Calu3 (cell line): ENCODE measurements at regions not wholly inside any gene's neighbourhood (a gene's known extent, or its start where the extent isn't known, plus 50 kb on each side); places are given as distances from the start of the nearest gene placed in this dataset.

ENCODE experiments used
- BruUV-seq: library from RNA; stranded (reverse); fragments of 400-500 nt; replicated peaks from 2 replicates; lab custom pipeline; 2021; lab: Mats Ljungman, UMichigan
- CTCF ChIA-PET: fragments of 300-600 bp; sonication (Branson Sonifier 250); formaldehyde crosslinking; loops from one replicate; lab custom pipeline; 2022; ENCODE audit warnings: antibody characterized with exemption; lab: Charles Lee
- DNase-seq: peaks from one replicate; pipeline ENCODE4 v3.0.0; 2022
- H3K27ac Mint-ChIP-seq: one replicate; pipeline ENCODE4 v1.8.0; 2022; ENCODE audit warnings: mixed read lengths; ENCODE audit not compliant: unreplicated experiment
- H3K27me3 Mint-ChIP-seq: one replicate; pipeline ENCODE4 v1.8.0; 2022; ENCODE audit warnings: mixed read lengths; ENCODE audit not compliant: unreplicated experiment
- H3K36me3 Mint-ChIP-seq: one replicate; pipeline ENCODE4 v1.8.0; 2022; ENCODE audit warnings: mild to moderate bottlenecking, moderate library complexity, mixed read lengths; ENCODE audit not compliant: insufficient read depth, unreplicated experiment
- H3K4me1 Mint-ChIP-seq: one replicate; pipeline ENCODE4 v1.8.0; 2022; ENCODE audit warnings: mild to moderate bottlenecking, low read depth, mixed read lengths; ENCODE audit not compliant: unreplicated experiment
- H3K4me3 Mint-ChIP-seq: one replicate; pipeline ENCODE4 v1.8.0; 2022; ENCODE audit warnings: mild to moderate bottlenecking, low read depth, moderate library complexity, mixed read lengths; ENCODE audit not compliant: unreplicated experiment
- H3K9me3 Mint-ChIP-seq: one replicate; pipeline ENCODE4 v1.8.0; 2022; ENCODE audit warnings: low read depth, mixed read lengths; ENCODE audit not compliant: unreplicated experiment
- intact Hi-C: fragments of 100-400 bp; cut with micrococcal nuclease; formaldehyde crosslinking; loops from one replicate; pipeline ENCODE4 v1.10.0; 2022; ENCODE audit not compliant: unreplicated experiment
- TF ChIP-seq, protein P1 (sequence below): fragments of 200-600 bp; IDR thresholded peaks from one replicate; pipeline ENCODE4 v1.8.0; 2022; ENCODE audit warnings: antibody characterized with exemption; ENCODE audit not compliant: unreplicated experiment

- intact Hi-C loops = no loop called here
- no TSS peak for BruUV-seq
- Mint-ChIP-seq H3K4me1 (peaks cover 17% of the 10 kb centered on the region), H3K27me3 (no peaks in the 10 kb centered on the region), H3K9me3 (peaks cover 4% of the 10 kb centered on the region), H3K36me3 (no peaks in the 10 kb centered on the region), H3K27ac (no peak overlapping the region), H3K4me3 (no peak overlapping the region)
- CTCF ChIA-PET = no interaction called here
- TF ChIP-seq, protein P1, sequence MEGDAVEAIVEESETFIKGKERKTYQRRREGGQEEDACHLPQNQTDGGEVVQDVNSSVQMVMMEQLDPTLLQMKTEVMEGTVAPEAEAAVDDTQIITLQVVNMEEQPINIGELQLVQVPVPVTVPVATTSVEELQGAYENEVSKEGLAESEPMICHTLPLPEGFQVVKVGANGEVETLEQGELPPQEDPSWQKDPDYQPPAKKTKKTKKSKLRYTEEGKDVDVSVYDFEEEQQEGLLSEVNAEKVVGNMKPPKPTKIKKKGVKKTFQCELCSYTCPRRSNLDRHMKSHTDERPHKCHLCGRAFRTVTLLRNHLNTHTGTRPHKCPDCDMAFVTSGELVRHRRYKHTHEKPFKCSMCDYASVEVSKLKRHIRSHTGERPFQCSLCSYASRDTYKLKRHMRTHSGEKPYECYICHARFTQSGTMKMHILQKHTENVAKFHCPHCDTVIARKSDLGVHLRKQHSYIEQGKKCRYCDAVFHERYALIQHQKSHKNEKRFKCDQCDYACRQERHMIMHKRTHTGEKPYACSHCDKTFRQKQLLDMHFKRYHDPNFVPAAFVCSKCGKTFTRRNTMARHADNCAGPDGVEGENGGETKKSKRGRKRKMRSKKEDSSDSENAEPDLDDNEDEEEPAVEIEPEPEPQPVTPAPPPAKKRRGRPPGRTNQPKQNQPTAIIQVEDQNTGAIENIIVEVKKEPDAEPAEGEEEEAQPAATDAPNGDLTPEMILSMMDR = no peak
- DNase-seq = no peak
These were observed 152.2 kb downstream of the TMEM167A start for GRCh38 chr5:82925061-82925411.

DNA sequence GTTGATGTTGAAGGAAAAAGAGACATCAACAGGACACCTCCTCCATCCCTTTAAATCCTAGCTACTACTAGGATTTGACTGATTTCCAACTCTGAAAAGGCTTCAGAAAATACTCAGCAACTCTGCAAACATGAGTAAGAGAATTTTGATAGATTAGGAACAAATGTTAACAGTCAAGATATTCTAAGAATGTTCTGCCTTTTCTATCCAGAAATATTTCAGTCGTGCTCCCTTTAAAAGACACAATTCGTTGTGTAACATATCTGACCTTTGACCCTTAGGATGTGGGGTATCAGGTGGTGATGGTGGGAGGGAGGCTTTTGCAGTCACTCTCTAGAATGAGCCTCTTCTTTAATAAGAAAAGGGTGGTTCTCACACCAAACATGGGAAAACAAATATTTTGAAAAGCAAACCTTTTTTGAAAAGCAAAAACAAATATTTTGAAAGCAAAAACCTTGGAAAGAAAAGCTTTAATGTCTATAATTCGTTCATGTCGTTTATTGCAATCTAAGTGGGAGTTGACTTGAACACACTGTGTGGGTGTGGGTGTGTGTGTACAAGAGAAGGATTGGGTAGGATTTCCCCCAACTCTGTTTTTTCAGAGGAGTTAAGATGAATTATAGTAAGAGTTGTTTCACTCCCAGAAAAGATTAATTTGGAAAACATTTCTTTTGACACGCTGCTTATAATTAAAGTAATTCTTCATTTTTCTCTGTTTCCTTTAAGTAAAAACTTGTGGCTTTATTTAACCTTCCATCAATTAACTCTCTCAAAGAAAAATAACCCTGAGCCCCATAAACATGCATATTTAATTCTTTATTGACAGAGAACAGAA is 152.8 kb downstream of the TMEM167A start:
- H3K4me3 Mint-ChIP-seq = no peak overlapping the region
- CTCF ChIA-PET = no interaction called here
- H3K9me3 Mint-ChIP-seq = peaks cover 3% of the 10 kb centered on the region
- peaks cover 13% of the 10 kb centered on the region for H3K4me1 Mint-ChIP-seq
- TF ChIP-seq, protein P1 = no peak
- H3K27me3 Mint-ChIP-seq = no peaks in the 10 kb centered on the region
- no peak for DNase-seq
- no peaks in the 10 kb centered on the region for H3K36me3 Mint-ChIP-seq
- intact Hi-C loops = no loop called here
- H3K27ac Mint-ChIP-seq = no peak overlapping the region
- no TSS peak for BruUV-seq

DNA sequence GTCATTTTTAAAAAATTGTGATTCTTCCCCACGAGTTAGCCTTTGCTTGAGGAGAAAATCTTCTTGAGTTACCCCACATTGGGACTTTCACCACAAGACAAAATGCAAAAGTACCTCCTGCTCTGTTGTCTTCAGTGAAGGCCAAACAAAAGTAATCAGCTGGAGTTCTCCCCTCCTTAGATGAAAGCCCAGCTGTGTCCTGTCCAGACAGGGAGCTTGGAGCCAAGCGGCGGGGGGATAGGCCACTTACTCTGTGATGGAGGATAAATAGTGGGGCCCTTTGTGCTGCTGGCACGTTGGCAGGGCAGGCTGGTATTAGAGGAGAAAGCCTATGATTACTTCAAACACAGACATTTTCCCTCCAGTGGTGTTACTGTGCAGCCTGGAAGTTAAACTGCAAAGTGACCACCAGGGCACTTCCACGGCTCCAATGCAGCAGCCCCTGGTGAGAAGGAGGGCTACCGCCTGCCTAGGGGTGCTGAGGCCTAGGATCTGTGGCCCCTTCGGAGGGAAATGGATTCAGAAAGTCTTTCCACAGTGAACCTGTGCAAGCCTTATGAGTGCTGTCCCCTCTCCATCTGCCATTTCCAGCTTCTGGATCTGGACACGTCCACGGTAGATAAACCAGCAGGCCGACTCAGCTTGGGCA is 155.0 kb downstream of the TMEM167A start:
- no peak overlapping the region for H3K4me3 Mint-ChIP-seq
- H3K9me3 Mint-ChIP-seq = peaks cover 3% of the 10 kb centered on the region
- H3K27ac Mint-ChIP-seq = no peak overlapping the region
- no peaks in the 10 kb centered on the region for H3K36me3 Mint-ChIP-seq
- CTCF ChIA-PET = no interaction called here
- intact Hi-C loops = no loop called here
- peaks cover 13% of the 10 kb centered on the region for H3K4me1 Mint-ChIP-seq
- BruUV-seq = no TSS peak
- H3K27me3 Mint-ChIP-seq = no peaks in the 10 kb centered on the region
- TF ChIP-seq, protein P1 = no peak
- no peak for DNase-seq

GRCh38 chr5:82918311-82919031 is 158.7 kb downstream of the TMEM167A start:
- Mint-ChIP-seq H3K4me1 (no peaks in the 10 kb centered on the region), H3K36me3 (no peaks in the 10 kb centered on the region), H3K4me3 (no peak overlapping the region), H3K9me3 (peaks cover 13% of the 10 kb centered on the region), H3K27ac (no peak overlapping the region), H3K27me3 (no peaks in the 10 kb centered on the region)
- TF ChIP-seq, protein P1 = no peak
- no peak for DNase-seq
- no TSS peak for BruUV-seq
- intact Hi-C loops = no loop called here
- CTCF ChIA-PET = interaction anchor here (0.6 to 0.7 kb wide), 2 partner anchors 331 to 539 kb away, joined by 3 read pairs; no protein-coding TSS in a partner anchor
